ENCODE measurements at regions not wholly inside any gene's neighbourhood (a gene's known extent, or its start where the extent isn't known, plus 50 kb on each side); places are given as distances from the start of the nearest gene placed in this dataset.

DNA sequence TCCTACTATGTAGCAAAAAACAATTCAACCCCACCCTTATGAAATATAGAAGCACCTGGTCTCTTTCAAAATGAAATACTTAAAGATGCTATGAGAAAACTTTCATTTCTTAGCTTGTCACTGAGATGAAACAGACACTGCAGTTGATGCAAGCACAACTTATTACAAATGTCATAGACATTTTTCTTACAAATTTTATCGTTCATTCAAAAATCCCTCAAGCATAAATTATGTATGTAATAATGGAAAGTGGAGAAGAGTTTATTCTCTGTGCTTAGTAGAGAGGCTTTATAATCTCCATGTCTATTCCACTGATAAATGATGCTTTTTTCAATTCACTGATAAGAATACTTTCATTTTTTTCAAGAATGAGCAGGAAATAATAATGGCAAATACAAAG is 1943.9 kb upstream of the IGFBP7 start:
- Histone ChIP-seq H3K4me3 (ENCODE audit: low read length) (no peak overlapping the region), H3K9me3 (ENCODE audit: low read depth, low read length) (no peaks in the 10 kb centered on the region), H3K4me1 (ENCODE audit: insufficient read depth, low read length) (no peaks in the 10 kb centered on the region)

GRCh38 chr4:59057804-59058203 is 1947.6 kb upstream of the IGFBP7 start:
- Histone ChIP-seq H3K4me1 (ENCODE audit: insufficient read depth, low read length) (no peaks in the 10 kb centered on the region), H3K27me3 (ENCODE audit: insufficient read depth, low read length) (no peaks in the 10 kb centered on the region), H3K4me3 (ENCODE audit: low read length) (no peak overlapping the region), H3K9me3 (ENCODE audit: low read depth, low read length) (no peaks in the 10 kb centered on the region)

More for the DNA sequence above, 1943.9 kb upstream of the IGFBP7 start:
- H3K27me3 ChIP-seq (ENCODE audit: insufficient read depth, low read length): no peaks in the 10 kb centered on the region

DNA sequence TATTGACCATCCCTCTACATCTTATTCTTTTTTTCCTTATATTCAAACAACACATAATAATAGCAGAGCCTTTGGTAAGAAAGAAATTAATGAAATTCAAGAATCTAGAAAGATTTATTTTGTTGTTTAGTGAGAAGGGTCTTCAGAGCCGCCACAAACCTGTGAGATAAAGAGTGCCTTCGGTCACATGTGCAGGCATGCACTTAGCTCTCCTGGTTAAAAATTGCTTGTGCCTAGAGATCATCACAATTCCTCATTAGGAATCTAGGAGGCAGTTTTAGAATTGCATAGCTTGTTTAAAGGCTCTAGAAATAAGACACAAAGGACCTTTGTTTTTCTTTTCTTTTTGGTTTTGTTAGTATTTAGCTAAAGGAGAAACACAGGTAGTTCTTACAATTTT is 1948.4 kb upstream of the IGFBP7 start:
- Histone ChIP-seq H3K9me3 (ENCODE audit: low read depth, low read length) (no peaks in the 10 kb centered on the region), H3K4me1 (ENCODE audit: insufficient read depth, low read length) (no peaks in the 10 kb centered on the region), H3K27me3 (ENCODE audit: insufficient read depth, low read length) (no peaks in the 10 kb centered on the region), H3K4me3 (ENCODE audit: low read length) (no peak overlapping the region)

DNA sequence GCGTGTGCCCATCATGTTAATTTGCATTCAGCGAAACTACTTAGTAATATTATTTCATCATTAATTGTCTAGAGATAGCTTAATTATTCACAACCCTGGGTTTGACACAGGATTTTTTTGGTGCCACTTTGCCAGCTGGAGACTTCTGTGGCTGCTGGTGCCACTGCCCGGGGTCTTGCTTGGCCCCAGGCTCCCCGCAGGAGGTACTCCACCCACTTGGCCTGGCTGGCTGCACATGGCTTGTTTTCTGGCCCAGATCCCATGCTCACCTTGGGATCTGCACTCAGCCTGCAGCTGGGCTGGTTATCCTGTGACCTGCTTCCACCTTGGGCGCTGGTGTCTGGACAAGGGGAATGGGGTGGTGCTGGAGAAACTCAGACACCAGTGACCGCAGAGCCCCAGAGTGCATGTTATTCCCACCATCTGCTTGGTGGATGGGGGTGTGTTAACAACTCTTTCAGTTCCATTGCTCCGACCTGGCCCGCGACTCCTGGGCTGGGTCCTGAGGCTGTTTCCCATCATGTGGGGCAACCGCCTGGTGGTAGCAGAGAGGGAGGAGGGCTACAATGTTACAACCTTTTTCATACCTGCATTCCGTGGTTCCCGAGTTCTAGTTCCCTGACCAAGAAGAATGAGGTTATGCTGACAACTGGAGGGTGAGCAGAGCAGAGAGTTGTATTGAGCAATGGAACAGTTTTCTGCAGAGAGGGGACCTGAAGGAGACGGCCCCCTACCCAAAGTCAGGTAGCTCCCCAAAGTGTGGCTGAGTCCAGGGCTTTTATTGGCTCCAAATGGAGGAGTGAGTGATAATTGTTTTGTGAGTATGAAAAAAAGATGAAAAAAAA is 1950.0 kb upstream of the IGFBP7 start:
- Histone ChIP-seq H3K4me1 (ENCODE audit: insufficient read depth, low read length) (no peaks in the 10 kb centered on the region), H3K27me3 (ENCODE audit: insufficient read depth, low read length) (no peaks in the 10 kb centered on the region), H3K4me3 (ENCODE audit: low read length) (no peak overlapping the region), H3K9me3 (ENCODE audit: low read depth, low read length) (no peaks in the 10 kb centered on the region)

- H3K27me3 ChIP-seq (ENCODE audit: insufficient read depth, low read length): no peaks in the 10 kb centered on the region
- H3K4me3 ChIP-seq (ENCODE audit: low read length): no peak overlapping the region
- no peaks in the 10 kb centered on the region for H3K4me1 ChIP-seq (ENCODE audit: insufficient read depth, low read length)
- H3K9me3 ChIP-seq (ENCODE audit: low read depth, low read length): no peaks in the 10 kb centered on the region
Observed at GRCh38 chr4:59060895-59061294, 1950.7 kb upstream of the IGFBP7 start.

DNA sequence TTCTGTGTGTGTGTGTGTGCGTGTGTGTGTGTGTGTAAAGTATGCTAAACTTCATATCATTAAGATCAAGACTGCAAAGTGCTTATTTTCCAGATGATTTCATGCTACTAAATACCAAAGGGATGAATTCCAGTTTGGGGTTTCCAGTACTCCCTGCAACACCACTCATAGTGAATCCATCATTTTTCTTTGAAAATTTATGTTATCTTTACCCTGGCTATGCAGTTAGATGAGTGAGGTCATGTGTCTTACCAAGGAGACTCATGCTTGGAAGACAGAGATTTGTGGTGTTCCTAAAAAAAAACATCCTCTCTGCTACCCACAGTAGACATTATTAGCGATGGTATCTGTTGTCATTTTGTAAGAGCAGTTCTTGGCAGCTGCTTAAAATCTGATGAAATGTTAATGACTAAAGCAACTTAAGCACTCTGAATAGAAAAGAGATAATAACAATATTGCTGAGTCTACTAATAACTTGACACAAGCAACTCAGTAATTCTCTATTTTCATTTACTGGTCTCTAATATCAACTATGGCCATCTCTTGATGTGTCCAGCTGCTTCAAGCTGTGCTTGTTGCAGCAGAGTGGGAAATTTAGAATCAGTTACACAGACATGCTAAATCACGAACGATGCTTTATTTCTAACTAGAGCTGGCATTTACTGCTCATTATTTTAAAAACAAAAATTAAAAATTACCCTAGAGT is 1953.0 kb upstream of the IGFBP7 start:
- Histone ChIP-seq H3K27me3 (ENCODE audit: insufficient read depth, low read length) (no peaks in the 10 kb centered on the region), H3K4me3 (ENCODE audit: low read length) (no peak overlapping the region), H3K9me3 (ENCODE audit: low read depth, low read length) (no peaks in the 10 kb centered on the region), H3K4me1 (ENCODE audit: insufficient read depth, low read length) (no peaks in the 10 kb centered on the region)

- no peaks in the 10 kb centered on the region for H3K27me3 ChIP-seq (ENCODE audit: insufficient read depth, low read length)
- H3K4me3 ChIP-seq (ENCODE audit: low read length): no peak overlapping the region
- no peaks in the 10 kb centered on the region for H3K4me1 ChIP-seq (ENCODE audit: insufficient read depth, low read length)
- H3K9me3 ChIP-seq (ENCODE audit: low read depth, low read length): no peaks in the 10 kb centered on the region
Observed at GRCh38 chr4:59068722-59069418, 1958.7 kb upstream of the IGFBP7 start.

DNA sequence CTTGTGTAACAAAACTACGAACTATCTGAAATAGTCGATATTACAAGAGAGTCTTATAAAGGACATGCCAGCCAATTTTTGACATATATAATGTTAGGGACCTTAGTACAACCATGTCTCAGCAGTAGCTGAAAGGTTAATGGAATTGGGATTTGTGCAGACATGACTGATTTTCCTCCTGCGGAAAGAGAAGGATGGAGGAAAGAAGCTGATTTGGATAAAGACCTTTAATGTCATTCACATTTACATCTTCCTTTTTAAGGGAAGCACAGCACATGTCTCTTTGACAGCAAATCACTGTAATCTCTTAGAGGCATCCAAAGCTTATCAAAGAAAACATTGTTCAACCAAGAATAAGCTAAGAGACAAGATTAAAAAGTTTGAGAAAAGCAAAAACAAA is 1976.2 kb upstream of the IGFBP7 start:
- no peaks in the 10 kb centered on the region for H3K4me1 ChIP-seq (ENCODE audit: insufficient read depth, low read length)
- no peaks in the 10 kb centered on the region for H3K27me3 ChIP-seq (ENCODE audit: insufficient read depth, low read length)
- no peak overlapping the region for H3K4me3 ChIP-seq (ENCODE audit: low read length)
- H3K9me3 ChIP-seq (ENCODE audit: low read depth, low read length): no peaks in the 10 kb centered on the region

DNA sequence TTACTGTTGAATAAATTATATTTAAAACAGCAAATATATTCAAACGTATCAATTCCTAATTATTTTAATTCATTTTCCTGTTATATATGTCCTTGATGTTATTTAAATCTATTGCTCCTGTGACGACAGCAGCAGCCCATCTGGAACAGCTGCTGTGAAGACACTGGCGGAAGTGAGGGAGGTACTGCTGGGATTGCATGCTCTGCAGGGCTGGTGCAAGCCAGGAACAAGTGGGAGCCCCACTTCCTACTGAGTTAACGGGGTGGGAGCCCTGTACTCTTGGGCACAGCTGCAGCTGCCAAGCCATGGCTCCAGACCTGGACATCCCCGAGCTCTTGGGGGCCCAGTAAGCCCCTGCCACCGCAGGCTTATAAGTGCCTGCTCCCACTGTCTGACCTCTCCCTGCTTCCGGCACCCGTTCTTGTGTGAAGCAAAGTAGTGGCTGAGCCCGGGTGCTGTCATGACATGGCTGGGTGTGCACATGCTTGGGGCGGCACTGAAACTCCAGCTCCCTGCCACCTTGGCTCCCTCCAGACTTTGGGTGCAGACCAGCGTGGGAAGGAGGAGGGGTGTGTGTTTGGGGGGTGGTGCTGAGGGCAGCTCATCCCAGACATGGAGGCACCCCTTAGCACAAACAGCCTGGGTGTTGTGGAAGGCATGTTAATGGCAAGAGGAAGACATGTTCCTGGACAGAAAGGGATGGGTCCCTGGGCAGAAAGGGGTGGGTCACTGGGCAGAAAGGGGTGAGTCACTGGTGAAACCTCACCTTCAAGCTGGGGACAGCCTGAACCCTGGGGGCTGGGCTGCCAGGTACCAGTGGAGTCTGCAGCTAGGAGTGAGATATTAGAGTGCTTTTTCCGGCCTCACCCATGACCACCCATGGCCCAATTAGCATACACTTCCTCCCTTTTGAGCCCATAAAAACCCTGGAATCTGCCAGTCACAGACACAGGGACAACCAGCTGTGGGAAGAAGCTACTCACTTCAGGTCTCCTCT is 1981.3 kb upstream of the IGFBP7 start:
- H3K4me3 ChIP-seq (ENCODE audit: low read length): no peak overlapping the region
- H3K4me1 ChIP-seq (ENCODE audit: insufficient read depth, low read length): no peaks in the 10 kb centered on the region
- no peaks in the 10 kb centered on the region for H3K9me3 ChIP-seq (ENCODE audit: low read depth, low read length)
- no peaks in the 10 kb centered on the region for H3K27me3 ChIP-seq (ENCODE audit: insufficient read depth, low read length)

DNA sequence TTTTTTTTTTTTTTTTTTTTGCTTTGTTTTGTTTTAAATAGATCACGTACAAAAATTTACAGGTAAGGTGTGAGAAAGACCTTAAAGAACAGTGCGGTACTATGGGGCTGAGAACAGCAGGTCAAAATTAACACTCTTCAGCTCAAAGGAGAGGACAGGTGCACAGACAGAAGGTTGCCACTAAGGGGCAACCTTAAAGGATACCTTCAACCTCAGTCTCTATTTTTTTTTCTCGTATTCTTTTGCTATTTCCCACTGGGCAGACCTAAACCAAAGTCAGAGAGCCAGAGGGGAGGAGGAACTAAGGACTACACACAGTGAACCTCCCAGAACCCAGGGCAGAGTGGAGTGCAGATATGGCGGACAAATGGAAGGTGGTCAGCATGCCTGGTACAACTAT is 1984.3 kb upstream of the IGFBP7 start:
- no peaks in the 10 kb centered on the region for H3K4me1 ChIP-seq (ENCODE audit: insufficient read depth, low read length)
- no peak overlapping the region for H3K4me3 ChIP-seq (ENCODE audit: low read length)
- H3K9me3 ChIP-seq (ENCODE audit: low read depth, low read length): no peaks in the 10 kb centered on the region
- no peaks in the 10 kb centered on the region for H3K27me3 ChIP-seq (ENCODE audit: insufficient read depth, low read length)

DNA sequence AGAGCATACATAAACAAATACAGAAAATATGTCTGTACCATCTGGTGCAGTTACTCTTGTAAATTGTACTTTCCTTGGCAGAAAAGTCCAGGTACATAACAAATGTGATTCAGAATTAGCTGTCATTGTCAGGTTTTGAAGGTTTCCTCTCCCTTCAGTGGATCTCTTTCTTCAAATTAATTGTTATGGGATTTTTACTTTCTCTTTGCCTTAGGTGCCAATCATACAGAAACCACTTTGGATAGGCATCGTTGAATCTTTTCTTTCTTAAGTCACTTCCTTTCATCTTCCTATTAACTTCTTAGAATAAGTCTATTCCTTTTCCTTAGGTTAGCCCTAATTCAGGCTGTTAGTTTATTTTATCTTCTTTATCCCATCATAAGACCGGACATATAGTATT is 1992.1 kb upstream of the IGFBP7 start:
- H3K4me3 ChIP-seq (ENCODE audit: low read length): no peak overlapping the region
- H3K9me3 ChIP-seq (ENCODE audit: low read depth, low read length): no peaks in the 10 kb centered on the region
- H3K27me3 ChIP-seq (ENCODE audit: insufficient read depth, low read length): no peaks in the 10 kb centered on the region
- H3K4me1 ChIP-seq (ENCODE audit: insufficient read depth, low read length): no peaks in the 10 kb centered on the region

- Histone ChIP-seq H3K4me1 (ENCODE audit: insufficient read depth, low read length) (no peaks in the 10 kb centered on the region), H3K27me3 (ENCODE audit: insufficient read depth, low read length) (no peaks in the 10 kb centered on the region), H3K4me3 (ENCODE audit: low read length) (no peak overlapping the region), H3K9me3 (ENCODE audit: low read depth, low read length) (no peaks in the 10 kb centered on the region)
Observed at GRCh38 chr4:59120287-59120814, 2010.2 kb upstream of the IGFBP7 start.

- no peaks in the 10 kb centered on the region for H3K4me1 ChIP-seq (ENCODE audit: insufficient read depth, low read length)
- no peaks in the 10 kb centered on the region for H3K27me3 ChIP-seq (ENCODE audit: insufficient read depth, low read length)
- no peak overlapping the region for H3K4me3 ChIP-seq (ENCODE audit: low read length)
- H3K9me3 ChIP-seq (ENCODE audit: low read depth, low read length): no peaks in the 10 kb centered on the region
Observed at GRCh38 chr4:59122626-59123025, 2012.4 kb upstream of the IGFBP7 start.

DNA sequence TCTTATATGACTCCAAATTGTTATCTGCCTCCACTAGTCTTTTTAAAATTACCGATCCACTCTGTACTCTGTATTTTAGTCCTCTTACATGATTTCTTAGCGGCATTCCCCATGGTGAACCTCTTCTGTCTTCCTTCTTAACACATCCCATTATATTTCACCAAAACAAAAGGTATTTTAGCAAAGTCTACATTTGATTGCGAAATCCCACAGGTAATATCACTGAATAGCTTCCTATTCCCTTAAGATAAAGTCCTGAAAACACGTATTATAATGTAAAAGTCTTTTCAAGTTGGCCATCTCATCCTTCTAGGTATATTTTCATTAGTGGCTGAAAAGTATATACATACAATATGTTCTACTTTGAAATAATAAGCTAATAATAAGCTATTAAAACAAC is 2016.0 kb upstream of the IGFBP7 start:
- no peaks in the 10 kb centered on the region for H3K9me3 ChIP-seq (ENCODE audit: low read depth, low read length)
- H3K27me3 ChIP-seq (ENCODE audit: insufficient read depth, low read length): no peaks in the 10 kb centered on the region
- H3K4me1 ChIP-seq (ENCODE audit: insufficient read depth, low read length): no peaks in the 10 kb centered on the region
- H3K4me3 ChIP-seq (ENCODE audit: low read length): no peak overlapping the region
